HG03025 (cell line): ENCODE measurements at regions not wholly inside any gene's neighbourhood (a gene's known extent, or its start where the extent isn't known, plus 50 kb on each side); places are given as distances from the start of the nearest gene placed in this dataset.
"Not testable (repeated sequence)": the region's sequence is repeated elsewhere in the genome, so short reads cannot be mapped to it uniquely, and the experiment has no call there.

Source experiments
- ATAC-seq: cut with Tn5 transposase; IDR thresholded peaks from one replicate; pipeline ENCODE4 v1.9.1; 2021; ENCODE audit warnings: mild to moderate bottlenecking, moderate library complexity; ENCODE audit not compliant: unreplicated experiment, low FRiP score

DNA sequence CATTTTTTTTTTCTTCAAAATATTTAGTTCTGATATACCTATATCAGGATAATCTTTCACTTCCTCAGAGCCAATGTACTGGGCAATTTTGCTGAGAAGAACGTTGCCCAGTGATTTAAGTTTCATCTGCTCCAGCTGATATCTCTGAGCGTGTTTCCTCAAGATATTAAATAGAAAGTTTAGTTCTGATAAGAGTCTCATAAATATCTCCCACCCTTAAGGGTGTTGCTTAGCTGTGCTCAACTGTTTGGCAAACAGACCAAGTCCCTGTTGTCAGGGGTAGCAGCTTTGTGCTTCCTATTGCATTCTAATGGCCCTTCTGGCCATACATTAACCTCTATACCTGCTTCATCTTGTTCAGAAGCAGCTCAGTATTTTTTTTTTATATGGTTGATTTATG lies 84.7 kb upstream of the GPR141 start:
- no peak for ATAC-seq

- ATAC-seq: no peak
These were observed 82.2 kb upstream of the GPR141 start for GRCh38 chr7:37601321-37601720.

DNA sequence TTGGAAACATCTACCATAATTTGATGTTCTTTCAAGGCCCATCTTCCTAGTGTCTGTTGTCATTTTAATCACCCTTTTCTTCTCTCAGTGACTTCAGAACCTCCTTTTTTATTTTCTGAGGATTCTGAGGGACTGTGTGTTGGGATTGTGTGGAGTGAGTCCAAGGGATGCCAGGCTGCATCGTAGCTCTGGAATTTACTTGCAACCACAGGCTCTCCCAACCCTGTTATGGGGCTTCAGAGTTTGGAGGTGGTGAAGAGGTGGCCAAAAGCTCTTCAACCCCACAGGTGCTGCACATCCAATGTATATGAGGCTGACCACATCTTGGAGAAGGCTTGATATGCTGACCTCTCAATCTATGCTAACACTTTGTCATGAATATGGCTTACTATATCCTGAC lies 79.5 kb upstream of the GPR141 start:
- ATAC-seq: no peak

DNA sequence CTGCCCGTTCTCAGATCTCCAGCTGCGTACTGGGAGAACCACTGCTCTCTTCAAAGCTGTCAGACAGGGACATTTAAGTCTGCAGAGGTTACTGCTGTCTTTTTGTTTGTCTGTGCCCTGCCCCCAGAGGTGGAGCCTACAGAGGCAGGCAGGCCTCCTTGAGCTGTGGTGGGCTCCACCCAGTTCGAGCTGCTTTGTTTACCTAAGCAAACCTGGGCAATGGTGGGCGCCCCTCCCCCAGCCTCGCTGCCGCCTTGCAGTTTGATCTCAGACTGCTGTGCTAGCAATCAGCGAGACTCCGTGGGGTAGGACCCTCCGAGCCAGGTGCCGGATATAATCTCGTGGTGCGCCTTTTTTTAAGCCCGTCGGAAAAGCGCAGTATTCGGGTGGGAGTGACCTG lies 66.2 kb upstream of the GPR141 start:
- not testable (repeated sequence) for ATAC-seq

- ATAC-seq: no peak
These were observed 50.5 kb upstream of the GPR141 start for GRCh38 chr7:37633048-37633447.
